OCI-M1 (cell line): ENCODE measurements at regions not wholly inside any gene's neighbourhood (a gene's known extent, or its start where the extent isn't known, plus 50 kb on each side); places are given as distances from the start of the nearest gene placed in this dataset.
"Not testable (repeated sequence)": the region's sequence is repeated elsewhere in the genome, so short reads cannot be mapped to it uniquely, and the experiment has no call there.

Source experiments
- DNase-seq: peaks from one replicate; lab custom pipeline; 2025; lab: John Stamatoyannopoulos, UW

- DNase-seq = no peak
Observed at GRCh38 chr13:28607187-28607955, 51.6 kb upstream of the POMP start.

DNA sequence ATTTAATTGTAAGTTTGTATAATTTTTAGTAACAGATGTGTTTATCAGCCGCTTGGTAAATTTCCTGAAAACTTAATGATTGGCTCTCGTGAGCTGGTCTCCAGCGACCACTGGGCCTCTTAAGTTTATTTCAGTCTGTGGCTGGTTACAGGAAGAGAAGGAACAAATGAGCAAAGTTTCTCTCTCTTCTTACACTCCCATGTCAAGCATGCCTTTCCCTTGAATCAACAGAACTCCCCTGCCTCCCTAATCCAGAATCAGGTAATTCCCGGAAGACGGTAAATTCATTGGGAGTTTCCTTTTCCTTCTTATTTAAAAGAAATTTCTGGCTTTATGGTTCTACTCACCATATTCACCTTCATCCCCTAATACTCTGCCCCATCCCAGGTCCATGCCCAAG is 52.5 kb upstream of the POMP start:
- no peak for DNase-seq

GRCh38 chr13:28605147-28605546 is 53.8 kb upstream of the POMP start:
- not testable (repeated sequence) for DNase-seq

DNA sequence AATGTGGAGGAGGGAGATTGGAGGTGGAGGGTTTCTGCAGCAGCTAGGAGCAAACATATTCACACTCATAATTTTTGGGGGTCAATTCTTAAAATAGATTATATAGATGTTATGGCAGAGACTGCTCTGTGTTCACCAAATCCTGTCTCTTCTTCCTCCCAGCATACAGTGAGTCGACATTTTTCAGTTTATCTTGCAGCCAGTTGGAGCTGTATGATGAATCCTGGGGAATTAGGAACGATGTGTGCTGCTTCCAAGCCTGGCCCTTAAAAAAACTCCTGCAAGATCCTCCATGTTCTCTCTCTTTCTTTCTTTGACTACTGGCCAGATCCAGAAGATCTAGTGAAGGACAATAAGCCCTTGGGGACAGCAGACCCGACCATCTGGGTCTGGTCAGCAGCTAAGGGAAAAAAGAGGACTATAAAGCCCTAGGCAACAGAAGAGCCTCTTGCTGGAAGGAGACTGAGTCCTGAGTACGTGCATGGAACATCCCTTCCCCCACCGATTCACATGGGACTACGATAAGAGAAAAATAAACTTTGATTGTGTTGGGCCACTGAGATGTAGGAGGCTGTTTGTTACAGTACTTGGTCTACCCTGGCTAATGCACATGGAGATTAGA is 55.8 kb upstream of the POMP start:
- DNase-seq = no peak

GRCh38 chr13:28602580-28602979 is 56.4 kb upstream of the POMP start:
- no peak for DNase-seq

DNA sequence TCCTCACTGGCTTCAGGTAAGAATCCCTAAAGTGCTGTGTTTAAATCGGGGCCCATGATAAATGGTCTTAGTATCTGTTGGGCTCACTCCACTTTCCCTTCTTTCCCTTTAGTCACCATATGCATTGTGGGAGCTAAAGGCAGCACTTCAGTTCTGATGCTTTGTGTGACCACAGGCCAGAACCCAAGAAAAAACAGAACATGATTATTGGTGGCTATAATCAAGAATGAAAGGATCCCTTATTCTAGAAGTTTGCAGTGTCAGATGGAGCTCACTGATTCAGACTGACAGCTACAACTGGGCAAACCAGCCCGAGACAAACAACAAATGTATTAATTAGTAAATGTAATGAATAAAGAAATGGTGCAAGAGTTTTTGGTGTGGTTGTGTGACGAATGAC is 57.3 kb upstream of the POMP start:
- no peak for DNase-seq

- DNase-seq = no peak
Observed at GRCh38 chr13:28597641-28598040, 61.3 kb upstream of the POMP start.

DNA sequence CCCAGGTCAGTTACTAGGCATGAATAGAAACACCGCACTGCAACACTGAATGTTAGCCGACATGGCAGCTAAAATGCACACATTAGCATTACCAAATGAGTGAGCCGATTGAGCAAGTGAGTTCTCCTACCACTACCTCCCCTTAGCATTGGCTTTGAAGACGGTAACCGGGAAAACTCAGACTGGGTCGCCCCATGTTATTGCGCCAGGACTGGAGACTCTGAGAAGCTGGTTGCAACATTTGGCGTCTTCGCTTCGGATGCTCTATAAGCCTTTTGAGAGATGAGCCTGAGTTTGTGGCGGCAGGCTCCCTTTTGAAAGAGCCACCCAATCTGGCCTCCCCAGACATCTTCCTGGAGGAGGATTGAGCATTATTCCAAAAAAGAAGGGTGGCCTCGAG is 68.5 kb upstream of the POMP start:
- DNase-seq = no peak

- no peak for DNase-seq
Observed at GRCh38 chr13:28588296-28588695, 70.6 kb upstream of the POMP start.

DNA sequence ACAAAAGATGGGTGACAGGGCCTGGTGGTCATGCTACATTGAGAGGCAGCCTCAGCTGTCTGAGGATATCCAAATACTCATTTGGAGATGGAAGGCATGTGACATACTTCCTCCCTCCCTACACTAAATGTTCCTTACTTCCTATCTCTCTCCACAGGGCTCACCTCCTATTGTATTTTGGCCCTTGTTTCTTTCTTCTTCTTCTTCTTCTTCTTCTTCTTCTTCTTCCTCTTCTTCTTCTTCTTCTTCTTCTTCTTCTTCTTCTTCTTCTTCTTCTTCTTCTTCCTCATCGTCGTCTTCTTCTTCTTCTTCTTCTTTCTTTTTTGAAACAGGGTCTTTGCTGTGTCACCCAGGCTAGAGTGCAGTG is 71.8 kb upstream of the POMP start:
- no peak for DNase-seq

GRCh38 chr13:28586439-28587173 is 72.3 kb upstream of the POMP start:
- DNase-seq = no peak

- peak; percentile 23 for DNase-seq
Observed at GRCh38 chr13:28585561-28585960, 73.4 kb upstream of the POMP start.

DNA sequence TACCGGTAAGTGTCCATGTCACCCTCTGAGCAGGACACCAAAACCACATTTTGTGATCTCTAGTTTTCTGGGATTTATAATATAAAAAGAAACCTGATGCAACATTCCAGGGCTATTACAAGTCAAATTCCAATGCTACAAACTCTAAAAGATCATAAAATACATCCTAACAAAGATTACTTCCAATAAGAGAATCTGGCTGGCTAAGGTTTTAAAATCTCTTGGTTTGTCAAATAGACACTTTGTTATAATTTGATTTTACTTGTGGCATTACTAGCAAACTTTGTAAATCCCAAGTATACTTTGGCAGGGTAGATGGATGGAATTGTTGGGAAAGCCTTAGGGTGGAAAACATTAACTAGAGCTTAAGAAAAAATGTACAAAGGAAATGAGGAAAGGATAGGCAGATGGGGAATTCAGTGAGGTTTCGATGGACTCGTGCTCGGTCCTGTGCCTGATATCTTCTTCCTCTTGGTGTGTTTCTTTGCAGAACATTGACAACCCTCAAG is 74.0 kb upstream of the POMP start:
- DNase-seq = no peak

DNA sequence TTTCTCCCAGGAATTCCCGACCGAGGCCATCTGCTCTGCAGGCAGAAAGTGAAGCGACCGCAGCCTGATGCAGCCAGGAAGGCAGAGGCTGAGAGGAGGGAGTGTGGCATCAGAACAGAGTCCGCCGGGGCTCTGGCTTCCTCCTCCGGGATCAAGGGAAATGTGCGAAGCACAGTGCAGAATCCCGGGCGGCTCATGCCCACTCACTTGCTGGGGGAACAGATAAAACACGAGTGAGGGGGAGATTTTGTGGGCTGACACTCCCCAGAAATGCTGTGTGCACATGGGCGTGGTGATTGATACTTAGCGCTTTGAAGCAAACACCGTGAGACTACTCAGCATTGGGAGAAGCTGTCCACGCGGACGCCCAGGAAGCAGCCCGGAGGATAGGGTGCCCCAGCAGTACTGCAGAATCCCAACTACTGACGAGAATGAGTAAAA is 75.3 kb upstream of the POMP start:
- DNase-seq = no peak

DNA sequence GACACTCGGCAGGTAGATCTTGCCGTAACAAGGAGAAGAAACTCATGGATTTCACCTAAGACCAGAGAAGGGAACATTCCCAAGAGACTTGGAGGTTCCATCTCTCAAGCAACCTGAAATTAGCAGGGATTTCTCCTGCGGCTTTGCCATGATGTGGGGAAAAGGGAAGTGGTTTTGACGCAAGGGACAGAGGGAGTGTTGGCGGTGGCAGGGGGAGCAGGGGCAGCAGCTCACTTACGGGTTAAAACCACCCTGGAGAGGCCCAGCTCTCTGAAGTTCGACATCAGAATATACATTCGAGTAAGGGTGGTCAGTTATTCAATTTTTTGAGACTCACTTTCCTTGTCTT is 76.1 kb upstream of the POMP start:
- no peak for DNase-seq

DNA sequence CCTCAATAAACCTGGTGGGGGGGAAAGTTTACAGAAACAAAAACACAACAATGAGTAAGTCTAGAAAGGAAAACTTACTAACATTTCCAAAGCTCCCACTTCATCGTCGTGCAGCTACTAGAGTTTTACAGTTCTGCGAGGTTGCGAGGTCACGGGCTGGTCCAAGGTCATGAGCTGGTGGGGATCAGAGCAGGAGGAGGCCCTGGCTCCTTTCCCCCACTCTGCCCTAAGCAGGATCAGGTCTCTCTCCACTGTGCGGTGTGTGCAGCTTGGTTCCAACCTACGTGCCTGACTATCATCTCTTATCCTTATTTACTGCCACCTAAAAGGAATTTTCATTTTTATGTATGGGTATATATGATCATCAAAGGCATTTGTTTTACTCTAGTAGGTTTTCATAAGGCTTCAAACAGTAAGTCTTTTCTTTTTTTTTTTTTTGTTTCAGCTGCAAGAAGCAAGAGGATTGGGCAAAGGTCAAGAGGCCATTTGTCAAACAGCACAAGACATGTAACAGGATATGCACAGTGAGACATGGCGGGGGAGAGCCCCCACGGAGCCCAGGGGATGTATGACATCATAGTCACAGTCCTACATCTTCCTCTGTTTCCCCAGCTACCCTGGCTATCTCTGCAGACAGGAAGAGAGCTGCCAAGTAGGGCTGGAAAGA is 76.6 kb upstream of the POMP start:
- no peak for DNase-seq

GRCh38 chr13:28581451-28581850 is 77.5 kb upstream of the POMP start:
- DNase-seq = no peak

- no peak for DNase-seq
Observed at GRCh38 chr13:28579736-28580135, 79.2 kb upstream of the POMP start.

GRCh38 chr13:28579322-28579721 is 79.6 kb upstream of the POMP start:
- no peak for DNase-seq

DNA sequence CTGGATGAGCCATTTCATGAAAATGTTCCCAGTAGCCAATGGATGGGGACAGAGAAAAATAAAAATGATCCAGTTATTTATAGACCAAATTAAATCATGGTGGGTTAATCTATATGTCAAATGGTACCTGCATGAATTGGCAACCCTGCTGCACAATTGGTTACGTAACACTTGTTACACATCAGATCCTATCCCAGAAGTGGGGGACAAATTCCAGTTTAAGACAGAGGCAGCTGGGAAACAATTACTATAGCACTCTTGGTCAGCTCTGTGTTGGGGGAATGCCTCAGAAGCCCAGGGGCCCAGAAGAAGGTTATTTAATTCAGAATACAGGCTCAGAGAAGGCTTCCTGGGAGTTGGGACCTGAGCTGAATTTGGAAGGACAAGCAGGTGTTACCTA is 81.1 kb upstream of the FLT1 start:
- DNase-seq = no peak

GRCh38 chr13:28575200-28575599 is 80.3 kb upstream of the FLT1 start:
- no peak for DNase-seq

DNA sequence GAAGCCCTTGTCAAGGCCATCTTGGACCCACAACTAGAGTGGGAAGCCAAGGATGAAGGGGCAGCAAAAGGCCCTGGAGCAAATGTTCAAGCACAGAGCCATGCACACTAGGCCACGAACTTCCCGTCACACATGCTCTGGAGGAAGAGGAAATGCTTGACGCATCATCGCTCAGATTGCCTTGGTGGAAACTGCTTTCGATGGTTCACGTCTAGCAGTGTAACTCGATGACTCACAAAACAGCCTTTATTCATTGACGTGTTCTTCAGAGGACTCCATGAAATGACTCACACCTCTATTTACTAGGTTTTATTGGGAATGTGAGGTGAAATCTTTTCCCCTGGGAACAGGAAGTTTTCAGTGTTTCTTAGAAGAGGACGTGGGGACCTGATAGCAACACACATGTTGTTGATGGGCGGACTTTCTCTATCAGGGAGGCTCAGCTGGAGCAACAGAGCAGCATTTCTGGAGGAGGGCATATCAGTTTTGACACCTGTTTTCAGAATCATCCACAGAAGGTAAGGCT is 79.8 kb upstream of the FLT1 start:
- no peak for DNase-seq
